GM20431 (cell line): ENCODE measurements at regions not wholly inside any gene's neighbourhood (a gene's known extent, or its start where the extent isn't known, plus 50 kb on each side); places are given as distances from the start of the nearest gene placed in this dataset.

Experiments used
- in situ Hi-C: fragments of 300-500 bp; cut with MseI, MboI; formaldehyde crosslinking; loops from one replicate; pipeline ENCODE4 v1.15.0; 2020; ENCODE audit warnings: low sequenced_read_pairs; ENCODE audit not compliant: unreplicated experiment

DNA sequence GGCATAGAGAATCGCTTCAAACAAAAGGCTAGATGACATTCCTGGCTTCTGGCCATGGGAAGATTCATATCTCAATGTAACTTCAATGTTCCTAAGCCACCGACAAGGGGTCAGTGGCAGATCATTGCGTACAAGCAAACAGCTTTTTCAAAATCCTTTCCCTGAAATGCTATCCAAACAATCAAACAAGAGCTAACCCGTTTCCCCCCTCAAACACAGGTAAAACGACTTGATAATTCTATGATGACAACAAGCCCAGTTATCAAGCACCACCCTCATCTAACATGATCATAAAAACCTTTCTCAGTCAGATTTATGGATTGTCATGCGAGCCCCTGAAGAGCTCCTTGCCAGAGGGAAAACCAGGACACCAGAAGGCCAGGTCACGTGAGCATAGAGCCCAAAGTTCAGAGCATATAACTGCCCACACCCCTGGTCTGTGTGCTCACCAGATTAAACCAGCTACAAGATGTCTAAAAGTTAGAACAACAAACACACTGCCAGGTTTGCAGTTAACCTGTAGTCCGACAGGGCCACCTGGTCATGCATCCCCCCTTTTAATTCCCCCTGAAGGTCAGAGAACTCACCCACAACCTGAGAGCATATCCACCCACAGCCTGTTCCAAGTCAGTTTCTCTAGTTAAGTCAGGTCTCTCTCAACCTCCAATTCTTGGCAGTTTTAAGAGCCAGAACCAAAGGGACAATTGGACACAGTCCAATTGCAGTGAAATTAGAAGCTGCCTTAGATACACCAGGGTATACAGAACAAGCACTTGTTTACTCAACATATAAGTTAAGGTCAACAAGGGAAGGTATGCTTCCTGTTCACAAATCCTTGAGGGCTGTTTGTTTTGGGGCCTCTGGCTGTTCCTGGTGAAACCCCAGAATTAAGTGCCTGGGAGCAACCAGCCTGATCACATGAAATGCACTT lies 248.1 kb upstream of the PPARGC1A start:
- in situ Hi-C loops, result no loop called here

- in situ Hi-C loops, result no loop called here
Observed at GRCh38 chr4:24131954-24132673, 242.3 kb upstream of the PPARGC1A start.

- in situ Hi-C loops, result no loop called here
Observed at GRCh38 chr4:24130637-24131036, 240.8 kb upstream of the PPARGC1A start.

DNA sequence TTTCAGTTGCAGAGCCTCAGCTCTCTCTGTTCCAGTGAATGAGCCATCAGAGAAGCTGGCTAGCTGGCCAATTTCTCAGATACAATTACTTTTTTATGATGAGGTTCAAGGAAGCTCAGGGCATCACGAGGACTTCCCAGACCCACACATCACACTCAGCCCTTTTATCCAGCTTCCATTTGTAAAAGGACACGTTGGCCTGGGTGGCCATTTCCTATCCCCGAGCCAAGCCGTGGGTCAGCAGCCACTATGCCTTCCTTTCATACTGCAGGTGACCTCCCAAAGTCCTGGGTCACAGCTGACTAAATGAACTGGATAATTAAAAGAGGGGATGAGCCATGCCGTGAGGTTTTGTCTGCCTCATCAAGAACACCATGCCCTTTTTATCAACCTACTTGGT lies 236.9 kb upstream of the PPARGC1A start:
- in situ Hi-C loops, result no loop called here

GRCh38 chr4:24121395-24122175 lies 231.7 kb upstream of the PPARGC1A start:
- in situ Hi-C loops, result no loop called here

DNA sequence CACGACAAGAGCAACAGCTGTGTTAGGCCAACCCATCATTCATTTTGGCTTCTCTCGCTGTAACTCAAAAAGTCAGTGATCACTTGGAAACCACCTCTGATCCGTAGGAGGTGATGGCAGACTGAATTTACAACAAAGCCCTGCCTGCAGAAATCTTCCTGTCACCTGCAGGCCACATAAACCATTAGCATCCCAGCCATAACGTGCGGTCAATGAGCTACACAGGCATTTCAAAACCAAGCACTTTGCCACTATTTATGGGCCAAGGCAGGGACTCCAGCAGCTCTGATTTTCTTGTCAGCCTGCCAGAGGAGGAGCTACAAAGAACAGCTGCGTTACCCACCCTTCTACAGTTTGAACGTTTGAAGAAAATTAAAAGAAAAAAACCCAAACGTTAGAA lies 228.1 kb upstream of the PPARGC1A start:
- in situ Hi-C loops, result no loop called here

DNA sequence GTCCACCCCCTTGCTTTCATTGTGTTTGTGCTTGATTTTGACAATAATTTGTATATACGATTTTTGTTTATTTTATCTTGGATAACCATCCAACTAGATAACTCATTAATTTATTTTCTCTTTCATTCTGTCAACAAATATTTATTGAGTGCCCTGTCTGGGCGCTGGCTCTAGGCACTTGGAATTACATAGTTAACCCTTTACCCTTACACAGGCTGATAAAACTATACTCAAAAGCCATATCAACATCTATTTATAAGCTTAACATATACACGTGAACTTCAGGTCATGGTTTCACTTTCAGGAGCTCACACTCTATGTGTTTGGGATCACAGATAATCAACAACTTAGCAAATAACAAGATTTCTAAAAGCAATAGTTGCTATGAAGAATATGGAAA lies 226.3 kb upstream of the PPARGC1A start:
- in situ Hi-C loops, result no loop called here

GRCh38 chr4:24114919-24115500 lies 225.2 kb upstream of the PPARGC1A start:
- in situ Hi-C loops, result no loop called here

- in situ Hi-C loops, result no loop called here
Observed at GRCh38 chr4:24114444-24114843, 224.6 kb upstream of the PPARGC1A start.

DNA sequence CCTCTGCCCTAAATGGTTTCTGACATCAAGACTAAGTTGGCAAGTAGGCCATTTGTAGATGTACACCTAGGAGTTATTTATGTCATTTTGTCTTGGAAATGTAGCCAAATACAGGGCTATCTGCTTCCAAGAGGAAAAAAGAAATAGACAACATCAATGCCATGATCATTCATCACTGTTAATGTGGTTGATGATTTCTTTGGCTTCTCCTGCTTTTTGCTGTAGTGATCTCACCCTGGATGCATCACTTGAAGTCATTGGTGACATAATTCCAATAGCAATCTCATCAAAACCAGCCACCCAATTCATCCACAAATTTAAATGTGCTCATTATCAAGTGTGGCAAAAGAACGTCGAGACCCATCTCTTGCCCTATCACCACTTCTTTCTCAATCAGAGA lies 222.6 kb upstream of the PPARGC1A start:
- in situ Hi-C loops, result no loop called here

DNA sequence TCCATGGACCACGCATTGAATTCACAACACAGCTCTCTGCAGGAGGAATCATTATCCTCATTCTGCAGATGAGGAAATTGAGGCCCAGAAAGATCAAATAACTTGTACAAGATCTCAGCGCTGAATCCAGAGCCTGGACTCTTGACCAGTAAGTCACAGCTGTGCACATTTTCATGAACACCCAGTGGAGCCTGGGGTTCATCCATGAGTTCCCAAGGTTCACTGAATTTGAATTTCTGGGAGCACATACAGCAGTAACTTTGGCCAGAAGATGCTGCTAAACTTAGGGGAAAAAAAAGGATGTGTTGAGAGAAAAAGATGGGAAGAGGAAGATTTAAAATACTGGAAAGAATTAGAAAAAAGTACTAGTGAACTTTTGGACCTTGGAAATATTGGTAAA lies 218.7 kb upstream of the PPARGC1A start:
- in situ Hi-C loops, result no loop called here

- in situ Hi-C loops, result no loop called here
Observed at GRCh38 chr4:24105327-24106038, 215.6 kb upstream of the PPARGC1A start.

DNA sequence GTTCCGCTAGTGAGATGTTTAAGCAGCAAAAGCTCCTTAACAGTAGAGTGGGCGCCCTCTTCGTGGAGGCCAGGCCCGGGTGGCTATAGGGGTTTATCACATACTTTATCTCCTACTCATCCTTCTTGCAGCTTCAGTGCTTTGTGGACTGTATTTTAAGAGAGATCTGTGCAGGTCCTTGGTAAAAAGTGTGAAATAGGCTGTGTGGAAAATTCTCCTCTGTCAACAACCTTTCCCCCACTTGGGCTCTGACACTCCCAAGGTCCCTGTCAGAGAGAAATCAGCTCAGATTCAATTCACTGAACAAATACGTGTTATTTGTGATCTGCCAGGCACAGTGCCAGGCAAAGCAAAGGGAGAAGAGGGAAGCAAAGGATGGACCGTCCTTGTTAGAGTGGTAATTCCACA lies 214.3 kb upstream of the PPARGC1A start:
- in situ Hi-C loops, result no loop called here

- in situ Hi-C loops, result no loop called here
Observed at GRCh38 chr4:24103434-24104157, 213.7 kb upstream of the PPARGC1A start.

DNA sequence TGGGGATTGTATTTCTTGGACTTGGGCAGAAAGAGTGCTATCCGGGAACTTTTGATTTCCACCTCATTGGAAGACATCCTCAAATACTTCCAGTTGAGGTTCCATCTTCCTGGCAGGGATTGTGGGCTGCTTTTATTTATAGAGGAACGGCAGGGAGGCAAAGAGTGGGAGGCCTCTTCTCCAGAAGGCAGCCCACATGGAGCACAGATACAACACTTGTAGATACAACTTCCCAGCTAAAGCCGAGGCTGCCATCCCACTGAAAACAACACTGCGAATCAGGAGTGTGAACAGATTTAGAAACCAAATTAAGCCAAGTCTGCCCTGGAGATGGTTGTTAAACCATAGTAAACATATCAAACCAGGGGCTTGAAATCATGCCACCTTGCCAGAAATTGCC lies 212.8 kb upstream of the PPARGC1A start:
- in situ Hi-C loops, result no loop called here

DNA sequence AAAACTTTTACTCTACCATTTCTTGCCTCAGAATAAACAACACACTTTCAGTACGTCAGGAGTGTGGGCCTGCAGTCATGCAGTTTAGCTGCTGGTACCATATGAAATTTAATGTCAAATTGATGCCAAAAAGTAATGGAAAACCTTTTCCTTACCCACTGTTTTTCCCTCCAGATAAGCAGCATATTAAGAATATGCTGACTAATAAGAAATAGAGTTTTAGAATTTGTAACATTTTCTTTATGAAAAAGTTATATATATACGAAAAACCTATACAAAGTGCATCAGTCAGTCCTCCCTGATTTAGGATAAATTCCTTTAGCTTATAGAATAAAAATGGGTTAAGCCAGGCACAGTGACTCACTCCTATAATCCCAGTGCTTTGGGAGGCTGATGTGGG lies 206.8 kb upstream of the PPARGC1A start:
- in situ Hi-C loops, result no loop called here

GRCh38 chr4:24094726-24095125 lies 204.9 kb upstream of the PPARGC1A start:
- in situ Hi-C loops, result no loop called here

- in situ Hi-C loops, result no loop called here
Observed at GRCh38 chr4:24093446-24093845, 203.6 kb upstream of the PPARGC1A start.

- in situ Hi-C loops, result no loop called here
Observed at GRCh38 chr4:24091639-24092233, 201.9 kb upstream of the PPARGC1A start.
